Stimulated activated naive CD8-positive, alpha-beta T cell treated with anti-CD3 and anti-CD28 coated beads, Interleukin-15, Interleukin-2, amounts not matched to agents 100 ng/mL and 50 ng/mL, for 24 hours (primary cell): ENCODE measurements at regions not wholly inside any gene's neighbourhood (a gene's known extent, or its start where the extent isn't known, plus 50 kb on each side); places are given as distances from the start of the nearest gene placed in this dataset.

Experiments used
- H3K27ac Mint-ChIP-seq: one replicate; pipeline ENCODE4 v1.8.0; 2021; ENCODE audit warnings: mild to moderate bottlenecking, mixed read lengths
- H3K27me3 Mint-ChIP-seq: one replicate; pipeline ENCODE4 v1.8.0; 2021; ENCODE audit warnings: mixed read lengths
- H3K36me3 Mint-ChIP-seq: one replicate; pipeline ENCODE4 v1.8.0; 2021; ENCODE audit warnings: low read depth, mixed read lengths
- H3K4me1 Mint-ChIP-seq: one replicate; pipeline ENCODE4 v1.8.0; 2021; ENCODE audit warnings: low read depth, mixed read lengths
- H3K4me3 Mint-ChIP-seq: one replicate; pipeline ENCODE4 v1.8.0; 2021; ENCODE audit warnings: mild to moderate bottlenecking, mixed read lengths
- H3K9me3 Mint-ChIP-seq: one replicate; pipeline ENCODE4 v1.8.0; 2021; ENCODE audit warnings: mixed read lengths

- Mint-ChIP-seq H3K4me1 (no peaks in the 10 kb centered on the region), H3K36me3 (no peaks in the 10 kb centered on the region), H3K4me3 (no peak overlapping the region), H3K27ac (no peak overlapping the region), H3K27me3 (peaks cover 4% of the 10 kb centered on the region), H3K9me3 (no peaks in the 10 kb centered on the region)
Measured at GRCh38 chr2:171235262-171235881, 74.7 kb upstream of the TLK1 start.

- peaks cover under 1% of the 10 kb centered on the region for H3K27me3 Mint-ChIP-seq
- H3K27ac Mint-ChIP-seq: no peak overlapping the region
- H3K36me3 Mint-ChIP-seq: no peaks in the 10 kb centered on the region
- no peak overlapping the region for H3K4me3 Mint-ChIP-seq
- H3K9me3 Mint-ChIP-seq: no peaks in the 10 kb centered on the region
- H3K4me1 Mint-ChIP-seq: peaks cover 14% of the 10 kb centered on the region
Measured at GRCh38 chr2:171230176-171230575, 69.5 kb upstream of the TLK1 start.

GRCh38 chr2:171228826-171229225 lies 68.1 kb upstream of the TLK1 start:
- peaks cover 3% of the 10 kb centered on the region for H3K27me3 Mint-ChIP-seq
- peaks cover 18% of the 10 kb centered on the region for H3K4me1 Mint-ChIP-seq
- H3K9me3 Mint-ChIP-seq: no peaks in the 10 kb centered on the region
- no peaks in the 10 kb centered on the region for H3K36me3 Mint-ChIP-seq
- no peak overlapping the region for H3K4me3 Mint-ChIP-seq
- no peak overlapping the region for H3K27ac Mint-ChIP-seq

GRCh38 chr2:171227066-171227782 lies 66.5 kb upstream of the TLK1 start:
- no peaks in the 10 kb centered on the region for H3K36me3 Mint-ChIP-seq
- H3K9me3 Mint-ChIP-seq: no peaks in the 10 kb centered on the region
- H3K4me3 Mint-ChIP-seq: no peak overlapping the region
- peaks cover 4% of the 10 kb centered on the region for H3K27me3 Mint-ChIP-seq
- peaks cover 18% of the 10 kb centered on the region for H3K4me1 Mint-ChIP-seq
- no peak overlapping the region for H3K27ac Mint-ChIP-seq

- Mint-ChIP-seq H3K4me1 (peaks cover 18% of the 10 kb centered on the region), H3K9me3 (no peaks in the 10 kb centered on the region), H3K4me3 (no peak overlapping the region), H3K27ac (no peak overlapping the region), H3K27me3 (peaks cover 4% of the 10 kb centered on the region), H3K36me3 (no peaks in the 10 kb centered on the region)
Measured at GRCh38 chr2:171226461-171226860, 65.8 kb upstream of the TLK1 start.

- Mint-ChIP-seq H3K4me3 (no peak overlapping the region), H3K4me1 (peaks cover 18% of the 10 kb centered on the region), H3K9me3 (no peaks in the 10 kb centered on the region), H3K36me3 (no peaks in the 10 kb centered on the region), H3K27ac (peak overlapping the region; percentile 50), H3K27me3 (peaks cover 4% of the 10 kb centered on the region)
Measured at GRCh38 chr2:171225989-171226388, 65.3 kb upstream of the TLK1 start.

- Mint-ChIP-seq H3K4me3 (no peak overlapping the region), H3K9me3 (no peaks in the 10 kb centered on the region), H3K36me3 (no peaks in the 10 kb centered on the region), H3K4me1 (peaks cover 18% of the 10 kb centered on the region), H3K27ac (peak overlapping the region; percentile 50), H3K27me3 (peaks cover 4% of the 10 kb centered on the region)
Measured at GRCh38 chr2:171225302-171225980, 64.7 kb upstream of the TLK1 start.

GRCh38 chr2:171217330-171217729 lies 56.6 kb upstream of the TLK1 start:
- H3K4me1 Mint-ChIP-seq: peaks cover 3% of the 10 kb centered on the region
- no peak overlapping the region for H3K4me3 Mint-ChIP-seq
- H3K36me3 Mint-ChIP-seq: no peaks in the 10 kb centered on the region
- peaks cover 10% of the 10 kb centered on the region for H3K9me3 Mint-ChIP-seq
- no peak overlapping the region for H3K27ac Mint-ChIP-seq
- H3K27me3 Mint-ChIP-seq: no peaks in the 10 kb centered on the region

- Mint-ChIP-seq H3K27ac (no peak overlapping the region), H3K4me1 (peaks cover 3% of the 10 kb centered on the region), H3K27me3 (no peaks in the 10 kb centered on the region), H3K36me3 (no peaks in the 10 kb centered on the region), H3K9me3 (peaks cover 10% of the 10 kb centered on the region), H3K4me3 (no peak overlapping the region)
Measured at GRCh38 chr2:171216631-171217030, 55.9 kb upstream of the TLK1 start.

- H3K27ac Mint-ChIP-seq: no peak overlapping the region
- no peak overlapping the region for H3K4me3 Mint-ChIP-seq
- H3K9me3 Mint-ChIP-seq: peaks cover 7% of the 10 kb centered on the region
- no peaks in the 10 kb centered on the region for H3K27me3 Mint-ChIP-seq
- H3K4me1 Mint-ChIP-seq: peaks cover 18% of the 10 kb centered on the region
- H3K36me3 Mint-ChIP-seq: no peaks in the 10 kb centered on the region
Measured at GRCh38 chr2:171214093-171214492, 53.4 kb upstream of the TLK1 start.

GRCh38 chr2:171210864-171211431 lies 50.3 kb upstream of the TLK1 start:
- peak overlapping the region; percentile 65 for H3K27ac Mint-ChIP-seq
- no peaks in the 10 kb centered on the region for H3K9me3 Mint-ChIP-seq
- H3K4me3 Mint-ChIP-seq: peak overlapping the region; percentile 45
- no peaks in the 10 kb centered on the region for H3K36me3 Mint-ChIP-seq
- H3K4me1 Mint-ChIP-seq: peaks cover 23% of the 10 kb centered on the region
- H3K27me3 Mint-ChIP-seq: no peaks in the 10 kb centered on the region
